HG03039 (cell line): ENCODE measurements at regions not wholly inside any gene's neighbourhood (a gene's known extent, or its start where the extent isn't known, plus 50 kb on each side); places are given as distances from the start of the nearest gene placed in this dataset.

ENCODE experiments used
- ATAC-seq: cut with Tn5 transposase; IDR thresholded peaks from one replicate; pipeline ENCODE4 v1.9.1; 2021; ENCODE audit warnings: mild to moderate bottlenecking, moderate library complexity; ENCODE audit not compliant: unreplicated experiment

GRCh38 chr10:78912361-78913218, 156.2 kb upstream of the ZMIZ1 start:
- no peak for ATAC-seq

GRCh38 chr10:78913219-78914059, 155.3 kb upstream of the ZMIZ1 start:
- no peak for ATAC-seq

- no peak for ATAC-seq
Measured at GRCh38 chr10:78914060-78914378, 154.7 kb upstream of the ZMIZ1 start.

GRCh38 chr10:78914502-78915189, 154.1 kb upstream of the ZMIZ1 start:
- ATAC-seq, result no peak

GRCh38 chr10:78915190-78915518, 153.6 kb upstream of the ZMIZ1 start:
- no peak for ATAC-seq

GRCh38 chr10:78916227-78916626, 152.5 kb upstream of the ZMIZ1 start:
- ATAC-seq, result no peak

- no peak for ATAC-seq
Measured at GRCh38 chr10:78919181-78919966, 149.4 kb upstream of the ZMIZ1 start.

- ATAC-seq, result no peak
Measured at GRCh38 chr10:78920011-78920410, 148.8 kb upstream of the ZMIZ1 start.

- ATAC-seq, result no peak
Measured at GRCh38 chr10:78921895-78922294, 146.9 kb upstream of the ZMIZ1 start.

GRCh38 chr10:78923647-78924318, 145.0 kb upstream of the ZMIZ1 start:
- ATAC-seq, result no peak

- ATAC-seq, result no peak
Measured at GRCh38 chr10:78924319-78925003, 144.3 kb upstream of the ZMIZ1 start.

- ATAC-seq, result no peak
Measured at GRCh38 chr10:78925275-78925674, 143.5 kb upstream of the ZMIZ1 start.

- no peak for ATAC-seq
Measured at GRCh38 chr10:78925800-78926319, 142.9 kb upstream of the ZMIZ1 start.

GRCh38 chr10:78927257-78927995, 141.3 kb upstream of the ZMIZ1 start:
- no peak for ATAC-seq

- ATAC-seq, result no peak
Measured at GRCh38 chr10:78928330-78928729, 140.4 kb upstream of the ZMIZ1 start.

- no peak for ATAC-seq
Measured at GRCh38 chr10:78929541-78929940, 139.2 kb upstream of the ZMIZ1 start.

- ATAC-seq, result no peak
Measured at GRCh38 chr10:78931321-78932053, 137.3 kb upstream of the ZMIZ1 start.

GRCh38 chr10:78932054-78932386, 136.7 kb upstream of the ZMIZ1 start:
- no peak for ATAC-seq
